PFSK-1 (cell line): ENCODE measurements at regions not wholly inside any gene's neighbourhood (a gene's known extent, or its start where the extent isn't known, plus 50 kb on each side); places are given as distances from the start of the nearest gene placed in this dataset.

Experiments used
- FOXP2 ChIP-seq: optimal IDR thresholded peaks from 2 replicates; pipeline ENCODE3; 2011; ENCODE audit warnings: borderline replicate concordance, control low read depth, inconsistent platforms; ENCODE audit not compliant: insufficient read depth; ENCODE audit errors: extremely low read length, extremely low read depth
- POLR2AphosphoS5 ChIP-seq: IDR thresholded peaks from 2 replicates; pipeline ENCODE4 v1.6.1; 2012; ENCODE audit warnings: low read depth, mild to moderate bottlenecking, control low read depth, low read length, moderate library complexity
- SIN3A ChIP-seq: IDR thresholded peaks from 2 replicates; pipeline ENCODE4 v1.6.1; 2012; ENCODE audit warnings: mild to moderate bottlenecking, low read length, moderate library complexity, borderline replicate concordance; ENCODE audit not compliant: insufficient read depth
- TAF1 ChIP-seq: IDR thresholded peaks from 2 replicates; pipeline ENCODE4 v1.6.1; 2012; ENCODE audit warnings: low read length, control low read depth, borderline replicate concordance; ENCODE audit not compliant: insufficient read depth
- TF ChIP-seq, protein P1 (sequence below), 2 experiments: IDR thresholded peaks; 2 replicates each; pipeline versions ENCODE4 v1.6.1 to v1.8.0; 2011 to 2012; ENCODE audit warnings: low read depth in 2 of 2, low read length in 2 of 2, control low read depth in 1 of 2, inconsistent platforms in 1 of 2, mild to moderate bottlenecking in 1 of 2, moderate library complexity in 1 of 2; ENCODE audit not compliant: insufficient read depth in 1 of 2

DNA sequence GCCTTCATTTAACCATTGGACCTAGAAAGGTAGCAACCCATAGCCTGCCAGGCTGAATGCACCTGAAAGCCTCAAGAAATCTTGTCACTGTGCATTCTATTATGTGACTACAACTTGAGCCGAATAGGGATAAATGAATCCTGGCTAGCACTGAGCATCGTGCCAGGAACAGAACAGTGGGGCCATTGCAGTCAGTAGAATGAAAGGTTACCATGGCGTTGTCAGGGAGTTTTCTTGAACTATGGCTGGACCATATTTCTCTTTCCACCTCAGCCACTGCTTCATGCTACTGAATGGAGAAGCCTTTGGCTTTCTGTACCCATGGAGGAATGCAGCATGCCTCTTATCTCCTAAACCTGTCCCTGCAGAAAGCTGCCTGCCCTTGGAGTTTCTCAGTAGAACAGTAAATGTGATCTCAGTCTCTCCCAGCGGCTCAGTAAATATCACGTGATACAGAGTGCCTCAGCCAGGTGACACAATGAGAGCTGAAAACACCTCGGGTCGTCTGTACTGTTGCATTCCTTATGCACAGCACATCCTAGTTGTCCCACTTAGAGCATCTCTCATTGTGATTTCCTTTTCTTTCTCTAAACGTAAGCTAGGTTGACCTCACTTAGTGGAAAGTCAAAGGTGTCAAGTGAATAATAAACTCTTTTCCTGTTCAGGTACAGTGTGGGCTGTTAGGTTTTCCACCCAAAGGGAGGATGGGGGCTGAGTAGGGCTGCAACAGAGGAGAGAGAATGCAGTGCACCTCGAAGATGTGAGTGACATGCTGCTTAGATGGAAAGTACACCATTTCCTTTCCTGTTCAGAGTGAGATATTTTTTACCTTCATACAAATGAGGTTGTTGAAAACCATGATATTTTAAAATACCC is 115.3 kb downstream of the MACIR start:
- no peak for TF ChIP-seq TAF1
- no peak for TF ChIP-seq SIN3A
- TF ChIP-seq POLR2AphosphoS5: no peak
- TF ChIP-seq, protein P1, sequence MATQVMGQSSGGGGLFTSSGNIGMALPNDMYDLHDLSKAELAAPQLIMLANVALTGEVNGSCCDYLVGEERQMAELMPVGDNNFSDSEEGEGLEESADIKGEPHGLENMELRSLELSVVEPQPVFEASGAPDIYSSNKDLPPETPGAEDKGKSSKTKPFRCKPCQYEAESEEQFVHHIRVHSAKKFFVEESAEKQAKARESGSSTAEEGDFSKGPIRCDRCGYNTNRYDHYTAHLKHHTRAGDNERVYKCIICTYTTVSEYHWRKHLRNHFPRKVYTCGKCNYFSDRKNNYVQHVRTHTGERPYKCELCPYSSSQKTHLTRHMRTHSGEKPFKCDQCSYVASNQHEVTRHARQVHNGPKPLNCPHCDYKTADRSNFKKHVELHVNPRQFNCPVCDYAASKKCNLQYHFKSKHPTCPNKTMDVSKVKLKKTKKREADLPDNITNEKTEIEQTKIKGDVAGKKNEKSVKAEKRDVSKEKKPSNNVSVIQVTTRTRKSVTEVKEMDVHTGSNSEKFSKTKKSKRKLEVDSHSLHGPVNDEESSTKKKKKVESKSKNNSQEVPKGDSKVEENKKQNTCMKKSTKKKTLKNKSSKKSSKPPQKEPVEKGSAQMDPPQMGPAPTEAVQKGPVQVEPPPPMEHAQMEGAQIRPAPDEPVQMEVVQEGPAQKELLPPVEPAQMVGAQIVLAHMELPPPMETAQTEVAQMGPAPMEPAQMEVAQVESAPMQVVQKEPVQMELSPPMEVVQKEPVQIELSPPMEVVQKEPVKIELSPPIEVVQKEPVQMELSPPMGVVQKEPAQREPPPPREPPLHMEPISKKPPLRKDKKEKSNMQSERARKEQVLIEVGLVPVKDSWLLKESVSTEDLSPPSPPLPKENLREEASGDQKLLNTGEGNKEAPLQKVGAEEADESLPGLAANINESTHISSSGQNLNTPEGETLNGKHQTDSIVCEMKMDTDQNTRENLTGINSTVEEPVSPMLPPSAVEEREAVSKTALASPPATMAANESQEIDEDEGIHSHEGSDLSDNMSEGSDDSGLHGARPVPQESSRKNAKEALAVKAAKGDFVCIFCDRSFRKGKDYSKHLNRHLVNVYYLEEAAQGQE (IDR thresholded peaks at IDR 0.05; ENCODE audit: insufficient read depth in 1 of 2, low read depth in 2 of 2, low read length in 2 of 2): no peak
- no peak for TF ChIP-seq FOXP2
